ENCODE measurements at regions not wholly inside any gene's neighbourhood (a gene's known extent, or its start where the extent isn't known, plus 50 kb on each side); places are given as distances from the start of the nearest gene placed in this dataset.

DNA sequence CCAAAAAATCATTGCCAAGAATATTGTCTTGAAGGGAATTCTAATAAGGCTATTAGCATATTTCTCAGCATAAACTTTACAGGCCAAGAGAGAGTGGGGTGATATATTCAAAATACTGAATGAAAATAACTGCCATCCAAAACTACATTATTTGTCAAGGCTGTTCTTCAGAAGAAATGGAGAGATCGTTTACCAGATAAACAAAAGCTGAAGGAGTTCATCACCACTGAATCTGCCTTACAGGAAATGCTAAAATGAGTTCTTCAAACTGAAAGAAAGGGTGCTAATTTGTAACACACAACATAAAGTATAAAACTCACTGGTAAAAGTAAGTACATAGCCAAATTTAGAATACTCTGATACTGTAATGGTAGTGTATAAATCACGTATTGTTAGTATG is 517.0 kb downstream of the TENT5A start:
- no peak overlapping the region for H3K27ac ChIP-seq (ENCODE audit: low read depth, low read length, poor library complexity, severe bottlenecking)
- H2AFZ ChIP-seq (ENCODE audit: low read length), result no peak overlapping the region
- BruUV-seq (replicated peaks), result no TSS peak
- H3K4me3 ChIP-seq (ENCODE audit: low read depth, low read length, poor library complexity, severe bottlenecking), result no peak overlapping the region
- no peaks in the 10 kb centered on the region for H3K4me1 ChIP-seq (ENCODE audit: insufficient read depth, low read length, poor library complexity, severe bottlenecking)
- H3K4me2 ChIP-seq (ENCODE audit: low read length), result no peak overlapping the region
- no peak for DNase-seq (ENCODE audit: low spot score)
- H4K20me1 ChIP-seq (ENCODE audit: insufficient read depth, low read length), result no peaks in the 10 kb centered on the region
- no peaks in the 10 kb centered on the region for H3K79me2 ChIP-seq (ENCODE audit: insufficient read depth, low read depth, low read length)
- TF ChIP-seq EZH2phosphoT487 (IDR thresholded peaks at IDR 0.05; ENCODE audit: borderline replicate concordance, low read depth, low read length), result no peak
- no peak for TF ChIP-seq CTCF (conservative IDR thresholded peaks at IDR 0.05; ENCODE audit: low read length)
- ChIA-PET POLR2A (no interaction called here), CTCF (ENCODE audit: unreplicated experiment) (no interaction called here)
- intact Hi-C loops (cut with micrococcal nuclease; ENCODE audit: unreplicated experiment), result no loop called here
- H3K9me2 ChIP-seq (ENCODE audit: insufficient read depth, low read length), result no peaks in the 10 kb centered on the region
- no peaks in the 10 kb centered on the region for H3K36me3 ChIP-seq (ENCODE audit: insufficient read depth, low read length)
- no peaks in the 10 kb centered on the region for H3K9me3 ChIP-seq (ENCODE audit: low read length)

- H3K4me2 ChIP-seq (ENCODE audit: low read length), result no peak overlapping the region
- no peak overlapping the region for H3K27ac ChIP-seq (ENCODE audit: low read depth, low read length, poor library complexity, severe bottlenecking)
- H3K79me2 ChIP-seq (ENCODE audit: insufficient read depth, low read depth, low read length), result no peaks in the 10 kb centered on the region
- intact Hi-C loops (cut with micrococcal nuclease; ENCODE audit: unreplicated experiment), result no loop called here
- no TSS peak for BruUV-seq (replicated peaks)
- H3K4me1 ChIP-seq (ENCODE audit: insufficient read depth, low read length, poor library complexity, severe bottlenecking), result no peaks in the 10 kb centered on the region
- ChIA-PET CTCF (ENCODE audit: unreplicated experiment) (no interaction called here), POLR2A (no interaction called here)
- no peaks in the 10 kb centered on the region for H3K9me2 ChIP-seq (ENCODE audit: insufficient read depth, low read length)
- H3K36me3 ChIP-seq (ENCODE audit: insufficient read depth, low read length), result no peaks in the 10 kb centered on the region
- H2AFZ ChIP-seq (ENCODE audit: low read length), result no peak overlapping the region
- H4K20me1 ChIP-seq (ENCODE audit: insufficient read depth, low read length), result no peaks in the 10 kb centered on the region
- no peak for DNase-seq (ENCODE audit: low spot score)
- no peak for TF ChIP-seq CTCF (conservative IDR thresholded peaks at IDR 0.05; ENCODE audit: low read length)
- H3K4me3 ChIP-seq (ENCODE audit: low read depth, low read length, poor library complexity, severe bottlenecking), result no peak overlapping the region
- H3K9me3 ChIP-seq (ENCODE audit: low read length), result no peaks in the 10 kb centered on the region
Observed at GRCh38 chr6:81233990-81234389, 518.5 kb downstream of the TENT5A start.

GRCh38 chr6:81228912-81229555 is 523.4 kb downstream of the TENT5A start:
- intact Hi-C loops (cut with micrococcal nuclease; ENCODE audit: unreplicated experiment), result no loop called here

More at GRCh38 chr6:81228912-81229555, 523.4 kb downstream of the TENT5A start:
- no TSS peak for BruUV-seq (replicated peaks)
- no peak for TF ChIP-seq EZH2phosphoT487 (IDR thresholded peaks at IDR 0.05; ENCODE audit: borderline replicate concordance, low read depth, low read length)
- TF ChIP-seq CTCF (conservative IDR thresholded peaks at IDR 0.05; ENCODE audit: low read length), result no peak
- Histone ChIP-seq H3K9me2 (ENCODE audit: insufficient read depth, low read length) (no peaks in the 10 kb centered on the region), H4K20me1 (ENCODE audit: insufficient read depth, low read length) (no peaks in the 10 kb centered on the region), H2AFZ (ENCODE audit: low read length) (no peak overlapping the region), H3K79me2 (ENCODE audit: insufficient read depth, low read depth, low read length) (no peaks in the 10 kb centered on the region), H3K4me2 (ENCODE audit: low read length) (no peak overlapping the region), H3K9me3 (ENCODE audit: low read length) (no peaks in the 10 kb centered on the region), H3K4me3 (ENCODE audit: low read depth, low read length, poor library complexity, severe bottlenecking) (no peak overlapping the region), H3K36me3 (ENCODE audit: insufficient read depth, low read length) (no peaks in the 10 kb centered on the region), H3K4me1 (ENCODE audit: insufficient read depth, low read length, poor library complexity, severe bottlenecking) (no peaks in the 10 kb centered on the region), H3K27ac (ENCODE audit: low read depth, low read length, poor library complexity, severe bottlenecking) (no peak overlapping the region)
- CTCF ChIA-PET (ENCODE audit: unreplicated experiment), result no interaction called here
- no peak for DNase-seq (ENCODE audit: low spot score)
- POLR2A ChIA-PET, result no interaction called here
